ENCODE measurements at regions not wholly inside any gene's neighbourhood (a gene's known extent, or its start where the extent isn't known, plus 50 kb on each side); places are given as distances from the start of the nearest gene placed in this dataset.

DNA sequence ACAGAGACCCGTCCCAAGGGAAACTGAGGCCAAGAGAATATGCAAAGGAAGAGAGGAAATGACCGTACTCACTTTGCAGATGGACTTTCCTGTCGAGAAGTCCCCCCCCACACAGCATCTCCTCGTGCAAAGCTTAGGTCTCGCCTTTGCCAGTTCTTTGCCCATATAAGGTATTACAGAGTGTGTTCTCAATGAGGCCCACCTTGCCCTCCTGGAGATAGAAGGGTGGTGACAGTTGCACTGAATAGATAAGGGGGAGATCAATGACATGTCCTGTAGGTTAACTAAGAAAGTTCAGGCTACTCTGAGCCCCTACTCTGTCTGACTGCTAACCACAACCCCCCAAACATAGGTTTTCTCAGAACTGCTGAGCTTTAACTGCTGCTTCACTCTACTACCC lies 68.2 kb upstream of the SPTLC1 start:
- TF ChIP-seq, protein P1, sequence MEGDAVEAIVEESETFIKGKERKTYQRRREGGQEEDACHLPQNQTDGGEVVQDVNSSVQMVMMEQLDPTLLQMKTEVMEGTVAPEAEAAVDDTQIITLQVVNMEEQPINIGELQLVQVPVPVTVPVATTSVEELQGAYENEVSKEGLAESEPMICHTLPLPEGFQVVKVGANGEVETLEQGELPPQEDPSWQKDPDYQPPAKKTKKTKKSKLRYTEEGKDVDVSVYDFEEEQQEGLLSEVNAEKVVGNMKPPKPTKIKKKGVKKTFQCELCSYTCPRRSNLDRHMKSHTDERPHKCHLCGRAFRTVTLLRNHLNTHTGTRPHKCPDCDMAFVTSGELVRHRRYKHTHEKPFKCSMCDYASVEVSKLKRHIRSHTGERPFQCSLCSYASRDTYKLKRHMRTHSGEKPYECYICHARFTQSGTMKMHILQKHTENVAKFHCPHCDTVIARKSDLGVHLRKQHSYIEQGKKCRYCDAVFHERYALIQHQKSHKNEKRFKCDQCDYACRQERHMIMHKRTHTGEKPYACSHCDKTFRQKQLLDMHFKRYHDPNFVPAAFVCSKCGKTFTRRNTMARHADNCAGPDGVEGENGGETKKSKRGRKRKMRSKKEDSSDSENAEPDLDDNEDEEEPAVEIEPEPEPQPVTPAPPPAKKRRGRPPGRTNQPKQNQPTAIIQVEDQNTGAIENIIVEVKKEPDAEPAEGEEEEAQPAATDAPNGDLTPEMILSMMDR (IDR thresholded peaks at IDR 0.05): no peak
- no peak for TF ChIP-seq POLR2AphosphoS5 (IDR thresholded peaks at IDR 0.05; ENCODE audit: low read depth, low read length)
- no peak for TF ChIP-seq SIN3A (IDR thresholded peaks at IDR 0.05; ENCODE audit: borderline replicate concordance, insufficient read depth, low read depth, low read length)
